Amniotic epithelial cell (primary cell): ENCODE measurements at regions not wholly inside any gene's neighbourhood (a gene's known extent, or its start where the extent isn't known, plus 50 kb on each side); places are given as distances from the start of the nearest gene placed in this dataset.
"Not testable (repeated sequence)": the region's sequence is repeated elsewhere in the genome, so short reads cannot be mapped to it uniquely, and the experiment has no call there.

Experiments used
- DNase-seq: peaks from one replicate; pipeline ENCODE4 v3.0.0-alpha.2; 2010; ENCODE audit warnings: low read depth

DNA sequence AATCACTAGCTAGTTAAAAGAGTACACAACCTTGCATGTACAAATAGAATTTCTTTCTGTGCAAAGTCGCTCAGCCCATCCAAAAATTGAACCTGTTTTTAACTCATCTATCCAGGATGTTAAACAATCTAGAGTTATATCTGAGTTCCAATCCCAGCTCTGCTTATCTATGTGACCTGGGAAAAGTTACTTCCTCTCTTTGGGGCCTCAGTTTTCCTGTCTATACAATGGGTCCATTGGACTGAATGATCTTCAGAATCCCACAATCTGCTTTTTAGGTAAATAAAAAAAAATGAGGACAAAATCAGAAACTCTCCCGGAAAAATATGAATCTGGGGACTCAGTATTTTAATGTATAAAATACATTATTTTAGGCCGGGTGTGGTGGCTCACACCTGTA, 389.5 kb upstream of the PROX1 start:
- DNase-seq = no peak

DNA sequence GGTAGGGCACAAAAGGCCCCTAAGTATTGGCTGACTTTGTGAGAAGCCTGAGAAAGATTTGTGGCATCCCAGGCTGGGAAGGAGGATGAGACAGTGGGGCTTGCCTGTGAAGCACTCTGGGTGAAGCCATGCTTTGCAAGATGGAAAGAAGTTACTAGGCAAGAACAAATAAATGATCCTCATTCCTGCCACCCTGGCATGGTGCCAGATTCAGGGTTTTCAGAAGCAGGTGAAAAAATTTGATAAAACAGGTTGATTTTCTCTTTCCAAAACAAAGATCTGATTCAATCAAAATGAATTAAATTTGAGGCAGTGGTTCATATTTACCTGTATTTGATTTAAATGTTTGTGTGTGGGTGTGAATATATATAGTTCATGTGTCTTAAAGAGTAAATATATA, 386.9 kb upstream of the PROX1 start:
- no peak for DNase-seq

DNA sequence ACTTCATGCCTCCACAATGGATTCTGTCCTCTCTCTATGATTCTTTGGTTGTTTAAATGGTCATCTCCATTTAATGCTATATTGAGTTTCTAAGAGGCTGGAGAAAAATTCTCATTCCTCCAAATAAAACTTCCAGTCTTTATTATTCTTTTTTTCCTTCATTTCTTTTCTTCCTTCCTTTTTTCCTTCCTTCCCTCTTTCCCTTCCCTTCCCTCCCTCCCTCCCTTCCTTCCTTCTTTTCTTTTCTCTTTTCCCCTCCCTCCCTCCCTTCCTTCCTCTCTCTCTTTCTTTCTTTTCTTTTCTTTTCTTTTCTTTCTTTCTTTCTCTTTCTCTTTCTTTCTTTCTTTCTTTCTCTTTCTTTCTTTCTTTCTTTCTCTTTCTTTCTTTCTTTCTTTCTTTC, 386.1 kb upstream of the PROX1 start:
- not testable (repeated sequence) for DNase-seq

DNA sequence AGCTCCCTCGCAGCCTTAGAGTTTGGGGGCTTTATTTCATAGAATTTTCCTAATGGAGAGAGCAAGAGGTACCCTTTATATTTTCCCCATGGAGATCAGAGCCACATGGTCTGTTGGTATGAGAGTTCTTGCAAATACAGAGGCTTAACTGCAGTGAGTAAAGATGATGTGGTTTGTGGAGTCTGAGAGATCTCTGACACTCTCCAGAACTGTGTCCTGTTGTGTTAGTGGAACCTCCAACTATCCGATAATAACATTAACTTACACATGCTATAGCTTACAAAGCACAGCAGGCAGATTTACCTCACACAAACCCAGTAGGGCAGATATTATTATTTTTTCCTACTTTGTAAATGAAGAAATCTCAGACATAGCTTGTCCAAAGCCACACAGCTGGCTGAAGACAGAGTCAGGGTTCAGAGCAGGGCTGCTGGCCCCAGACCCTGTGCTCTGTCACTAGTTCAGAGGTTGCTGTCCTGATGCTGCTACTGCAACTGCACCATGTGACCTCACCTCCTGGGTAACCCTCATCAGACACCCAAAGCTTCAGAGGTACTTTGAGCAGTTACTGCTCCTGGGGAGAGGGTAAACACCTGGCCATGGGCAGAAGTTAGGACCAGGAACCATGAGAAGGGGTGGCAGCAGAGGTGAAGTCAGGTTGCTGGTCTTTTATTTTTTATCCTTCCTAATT, 384.8 kb upstream of the PROX1 start:
- no peak for DNase-seq

DNA sequence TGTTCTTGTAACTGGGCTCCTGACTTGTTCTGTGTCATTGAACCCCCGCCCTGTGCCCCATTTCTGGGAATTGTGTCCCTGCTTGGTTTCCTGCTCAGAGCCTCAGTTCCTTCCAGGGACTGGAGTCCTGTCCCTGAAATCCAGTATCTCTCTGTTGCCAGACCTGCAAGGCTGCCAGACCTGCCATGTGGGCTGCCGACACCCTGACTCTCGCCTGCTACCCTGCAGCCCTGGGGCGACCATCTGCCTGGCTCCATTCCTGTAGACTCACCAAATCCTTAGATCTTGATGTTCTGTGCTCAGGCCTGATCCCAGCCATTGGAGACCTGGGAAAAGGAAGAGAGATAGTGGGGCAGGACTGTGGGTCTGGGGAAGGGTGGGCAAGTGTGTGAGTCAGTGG, 383.3 kb upstream of the PROX1 start:
- no peak for DNase-seq

DNA sequence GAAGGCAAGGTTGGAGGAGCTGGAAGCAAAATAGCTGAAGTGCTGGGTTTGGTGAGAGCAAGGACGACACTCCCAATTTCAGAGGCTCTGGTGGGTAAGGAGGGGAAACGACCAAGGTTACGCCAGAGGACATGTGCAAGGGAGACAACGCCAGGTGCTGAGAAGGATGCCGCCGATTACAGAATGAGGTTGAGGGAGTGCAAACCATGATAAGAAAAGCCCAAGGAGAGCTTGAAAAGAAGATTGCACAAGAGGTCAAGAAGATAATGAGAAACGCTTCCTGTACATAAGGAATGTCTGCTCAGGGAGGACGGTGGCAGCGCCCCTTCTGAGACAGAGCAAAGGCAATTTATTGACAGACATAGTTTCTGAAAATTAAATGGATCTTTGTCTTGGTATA, 382.0 kb upstream of the PROX1 start:
- no peak for DNase-seq

DNA sequence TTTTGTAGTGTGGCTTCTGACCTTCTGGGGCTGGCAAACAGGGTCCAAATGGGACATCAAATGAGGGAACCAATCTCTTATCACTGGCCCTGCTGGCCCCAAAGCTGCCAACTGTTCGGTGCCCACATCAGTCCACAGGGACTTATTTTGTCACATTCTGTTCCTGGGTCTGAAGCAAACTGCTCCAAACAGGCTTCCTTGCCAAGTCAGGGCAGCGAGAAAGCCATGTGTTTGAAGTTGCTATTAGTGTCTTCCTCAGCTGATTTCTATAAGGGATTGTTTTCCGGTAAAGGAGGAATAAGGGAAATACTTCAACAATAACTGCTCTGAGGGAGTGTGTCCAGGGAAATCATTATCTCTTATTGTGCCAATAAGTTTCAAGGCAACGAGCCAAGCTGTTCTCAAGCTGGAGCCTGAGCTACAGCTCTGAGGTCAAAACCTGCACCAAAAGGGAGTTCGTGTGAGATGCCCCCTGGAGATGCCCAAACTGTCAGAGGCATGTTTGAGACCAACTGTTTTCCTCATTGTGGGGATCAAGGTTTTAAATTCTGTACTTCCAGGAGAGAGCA, 381.4 kb upstream of the PROX1 start:
- DNase-seq = no peak

DNA sequence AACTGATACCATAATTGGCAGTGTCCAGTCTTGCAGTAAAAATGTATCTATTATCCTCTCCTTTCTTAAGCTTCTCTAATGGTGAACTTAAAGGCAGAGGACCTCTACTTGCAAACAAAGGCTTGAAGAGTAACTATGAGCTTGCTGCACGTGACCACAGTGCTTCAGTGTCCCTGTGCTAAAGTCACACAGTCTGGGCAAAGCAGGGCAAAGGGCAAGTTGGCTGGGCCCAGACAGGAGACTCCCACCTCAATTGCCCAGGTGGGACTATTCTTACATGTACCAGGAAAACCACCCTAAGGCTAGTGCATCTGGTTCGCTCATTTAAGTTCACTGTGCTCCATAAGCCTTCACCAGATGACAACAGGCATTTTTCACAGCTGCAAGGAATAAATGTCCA, 374.2 kb upstream of the PROX1 start:
- DNase-seq = no peak

DNA sequence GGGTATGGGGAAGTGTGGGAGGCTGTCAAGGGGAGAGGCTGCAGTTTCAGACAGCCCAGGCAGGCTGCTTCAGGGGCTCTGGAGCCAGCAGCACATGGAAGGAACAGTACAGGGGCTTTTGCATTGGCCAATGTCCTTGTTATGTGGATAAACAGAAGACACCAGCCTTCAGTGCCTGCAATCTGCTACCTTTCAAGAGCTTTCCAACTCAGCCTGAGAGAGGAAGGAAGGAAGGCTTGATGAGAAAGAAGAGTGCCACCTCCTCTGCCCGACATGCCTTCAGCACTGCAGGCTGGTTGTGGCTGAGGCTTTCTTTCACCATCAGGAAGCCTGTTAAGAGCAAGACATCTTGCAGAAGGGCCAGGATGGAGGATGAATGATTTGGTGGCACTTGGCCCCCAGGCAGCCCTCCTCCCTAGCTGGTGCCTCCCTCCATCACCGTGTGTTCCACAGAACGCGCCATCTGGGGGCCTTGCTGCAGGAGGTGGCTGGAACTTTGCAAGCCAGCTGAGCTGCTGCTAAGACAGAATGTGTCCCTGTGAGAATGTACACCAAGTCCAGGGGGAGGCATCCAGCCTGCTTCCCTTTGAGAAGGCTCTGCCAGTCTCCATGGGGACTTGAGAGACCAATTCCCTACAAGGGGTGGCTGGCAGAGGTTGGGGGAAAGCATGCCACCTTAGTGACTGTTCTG, 372.4 kb upstream of the PROX1 start:
- DNase-seq = no peak

DNA sequence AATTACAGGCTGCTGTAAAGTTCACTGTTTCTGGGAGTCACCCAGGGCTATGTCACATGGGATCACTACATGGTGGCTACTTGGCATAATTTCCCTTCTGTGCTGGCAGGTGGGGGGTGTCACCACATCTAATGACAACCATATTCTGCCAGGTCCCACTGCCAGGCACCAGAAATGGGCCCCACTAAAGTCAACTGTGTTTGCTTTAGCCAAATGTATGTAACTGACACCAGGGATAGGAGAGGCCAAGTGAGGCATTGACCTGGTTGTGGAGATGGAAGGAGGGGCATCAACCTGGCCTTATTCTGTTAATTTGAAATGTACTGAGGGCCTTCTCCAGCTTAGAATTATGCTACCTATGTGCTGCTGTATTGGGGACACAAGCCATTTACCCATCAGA, 370.6 kb upstream of the PROX1 start:
- DNase-seq = no peak

DNA sequence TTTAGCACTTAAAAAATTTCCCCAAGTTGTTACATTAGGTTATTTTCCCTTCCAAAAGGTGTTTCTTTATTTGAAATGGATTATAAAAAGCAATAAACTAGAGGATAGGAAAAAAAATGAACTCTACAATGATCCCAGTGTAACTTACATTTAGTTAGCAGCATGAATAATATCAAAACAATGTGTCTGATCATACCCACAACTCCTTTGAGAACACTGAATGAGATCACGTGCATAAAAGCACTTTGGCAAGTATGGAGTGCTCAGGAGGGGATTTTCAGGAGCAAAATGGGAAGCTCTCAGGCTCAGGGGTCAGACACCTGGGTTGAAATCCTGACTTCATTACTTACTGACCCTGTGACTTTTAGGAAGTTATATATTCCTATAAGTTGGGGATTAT, 369.7 kb upstream of the PROX1 start:
- DNase-seq = no peak

DNA sequence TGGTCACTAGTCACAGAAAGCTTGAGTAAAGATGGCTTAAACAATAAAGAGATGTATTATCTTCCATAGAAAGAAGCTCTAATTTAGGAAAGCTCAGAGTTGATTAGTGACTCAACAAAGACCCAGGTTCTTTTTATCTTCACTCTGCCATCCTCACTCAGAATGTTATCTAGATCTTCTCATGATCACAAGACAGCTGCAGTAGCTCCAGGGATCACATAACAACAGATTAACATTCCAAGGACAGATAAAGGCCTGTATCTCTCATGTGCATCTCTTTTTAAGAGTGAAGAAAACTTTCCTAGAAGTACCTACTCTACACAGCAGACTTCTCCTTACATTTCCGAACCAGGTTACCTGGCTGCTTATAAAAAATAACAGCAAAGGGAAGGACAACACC, 368.7 kb upstream of the PROX1 start:
- no peak for DNase-seq

DNA sequence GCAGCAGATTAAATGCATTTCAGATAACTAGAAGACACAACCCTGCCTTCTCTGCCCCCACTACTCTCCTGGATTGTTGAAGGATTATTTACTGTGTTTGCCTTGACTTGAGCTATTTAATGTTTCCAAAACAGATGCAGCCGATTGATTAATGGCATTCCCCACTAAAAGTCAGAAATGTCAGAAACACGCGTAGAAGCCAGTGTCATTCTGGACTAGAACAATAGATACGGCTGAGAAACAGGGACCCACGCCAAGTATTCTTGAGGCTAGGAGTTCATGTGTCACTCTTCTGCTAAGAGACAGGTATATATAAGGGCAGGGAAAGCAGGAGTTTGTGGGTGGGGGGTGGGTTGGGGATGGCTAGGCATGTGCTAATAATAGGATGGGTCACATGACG, 366.7 kb upstream of the PROX1 start:
- no peak for DNase-seq

DNA sequence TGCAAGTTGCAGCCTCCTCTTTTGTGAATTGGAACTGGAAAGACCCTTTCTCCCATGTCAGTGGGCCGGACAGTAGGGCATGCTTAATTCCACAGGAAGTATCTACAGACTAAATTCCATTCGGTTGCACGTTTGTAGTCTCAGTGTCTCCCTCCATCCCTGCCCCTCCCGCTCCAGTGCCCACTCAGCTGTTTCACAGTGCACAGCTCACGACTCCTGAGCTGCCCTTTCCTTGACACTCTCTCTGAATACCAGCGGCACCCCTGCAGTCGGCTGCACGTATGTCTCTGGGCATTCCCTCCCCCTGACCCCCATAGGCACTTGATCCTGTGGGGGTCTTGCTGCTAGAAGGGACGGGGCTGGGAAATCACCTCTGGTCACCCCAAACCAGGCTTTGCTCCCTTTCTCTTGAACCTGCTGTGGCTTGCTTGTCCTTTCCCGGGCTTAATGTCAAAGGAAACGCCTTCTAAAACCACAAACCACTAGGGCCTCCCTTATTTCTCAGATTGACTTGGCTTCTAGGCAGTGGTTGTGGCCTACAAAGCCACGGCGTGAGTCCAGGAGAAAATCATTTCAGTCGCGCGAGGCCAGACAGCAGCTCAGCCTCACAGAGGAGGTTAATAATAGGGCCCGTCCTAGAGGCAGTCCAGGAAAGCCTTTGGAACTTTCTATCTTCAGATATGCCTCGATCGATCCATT, 365.3 kb upstream of the PROX1 start:
- no peak for DNase-seq

DNA sequence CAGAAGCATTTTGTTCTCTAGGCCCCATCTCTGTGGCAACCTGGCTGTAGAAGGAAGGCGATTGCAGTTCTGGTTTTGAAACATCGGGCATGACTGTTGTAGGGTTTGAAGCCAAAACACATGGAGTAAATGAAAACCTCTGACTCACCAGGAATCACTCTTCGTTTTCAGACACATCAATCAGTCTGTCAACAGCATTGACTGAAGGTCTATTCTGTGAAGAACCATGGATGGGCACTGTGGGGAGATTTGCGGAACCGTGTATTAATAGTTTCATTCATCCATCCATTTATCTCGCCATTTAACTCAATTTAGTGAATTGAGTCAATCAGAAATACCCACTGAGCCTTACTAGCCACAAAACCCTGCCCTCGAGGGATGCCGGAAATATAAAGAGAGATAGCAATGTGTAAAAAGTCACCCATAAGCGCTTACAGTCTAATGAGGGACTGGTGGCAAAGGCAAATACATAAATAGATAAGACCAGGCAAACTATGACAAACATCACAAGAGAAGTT, 364.6 kb upstream of the PROX1 start:
- no peak for DNase-seq

DNA sequence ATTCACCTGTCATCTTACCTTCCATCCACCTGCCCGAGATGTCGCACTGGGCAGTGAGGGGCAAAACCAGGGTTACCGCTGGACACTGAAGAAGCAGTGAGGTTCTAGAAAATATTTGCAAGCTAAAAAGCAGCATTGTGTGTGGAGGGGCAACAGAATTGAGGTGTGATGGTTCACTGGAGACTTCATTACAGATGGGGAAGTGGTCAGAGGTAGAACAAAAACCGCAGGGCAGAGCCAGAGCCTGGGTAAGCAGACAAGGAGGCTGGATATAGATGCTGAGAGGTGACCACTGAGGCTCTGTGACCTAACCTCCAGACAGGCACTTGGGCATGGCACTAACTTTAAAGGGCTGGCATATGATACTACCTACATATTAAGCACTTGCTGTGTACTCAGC, 363.9 kb upstream of the PROX1 start:
- DNase-seq = no peak

DNA sequence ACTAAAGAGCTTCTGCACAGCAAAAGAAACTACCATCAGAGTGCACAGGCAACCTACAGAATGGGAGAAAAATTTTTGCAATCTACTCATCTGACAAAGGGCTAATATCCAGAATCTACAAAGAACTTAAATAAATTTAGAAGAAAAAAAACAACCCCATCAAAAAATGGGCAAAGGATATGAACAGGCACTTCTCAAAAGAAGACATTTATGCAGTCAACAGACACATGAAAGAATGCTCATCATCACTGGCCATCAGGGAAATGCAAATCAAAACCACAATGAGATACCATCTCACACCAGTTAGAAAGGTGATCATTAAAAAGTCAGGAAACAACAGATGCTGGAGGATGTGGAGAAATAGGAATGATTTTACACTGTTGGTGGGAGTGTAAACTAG, 351.0 kb upstream of the PROX1 start:
- DNase-seq = not testable (repeated sequence)

DNA sequence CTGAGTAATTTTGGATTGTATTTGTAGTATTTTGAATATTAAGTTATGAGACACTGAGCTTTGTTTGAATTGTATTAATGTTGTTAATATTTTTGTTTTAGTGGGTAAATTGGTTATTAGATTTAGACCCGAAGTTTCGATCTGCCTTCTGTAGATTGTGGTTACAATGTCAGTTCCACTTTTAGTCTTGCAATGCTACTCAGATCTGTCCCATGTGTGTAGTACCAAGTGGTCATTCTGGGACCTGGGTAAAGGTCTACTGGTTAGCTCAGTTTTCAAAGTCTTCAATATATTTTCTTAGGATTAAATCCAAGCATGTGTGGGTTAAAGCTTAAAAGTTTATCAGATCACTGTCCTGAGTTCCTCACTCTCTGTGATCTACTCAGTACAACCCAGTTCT, 346.5 kb upstream of the PROX1 start:
- DNase-seq = no peak

DNA sequence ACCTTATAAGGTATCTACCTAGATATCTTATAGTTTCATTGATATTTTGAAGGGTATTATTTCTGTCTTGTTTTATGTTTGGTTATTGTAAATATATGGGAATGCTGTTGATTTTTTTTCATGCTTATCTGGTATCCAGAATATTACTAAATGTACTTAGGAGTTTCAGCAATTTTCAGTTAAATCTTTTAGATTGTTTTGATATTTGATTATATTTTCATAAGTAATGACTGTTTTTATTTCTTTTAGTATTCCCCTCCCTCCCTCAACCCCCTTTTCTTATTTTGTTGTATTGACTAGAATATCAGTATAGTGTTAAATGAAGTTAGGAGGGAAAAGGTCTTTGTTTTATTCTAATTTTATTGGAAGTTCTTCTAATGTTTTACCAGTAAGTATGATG, 344.4 kb upstream of the PROX1 start:
- no peak for DNase-seq

DNA sequence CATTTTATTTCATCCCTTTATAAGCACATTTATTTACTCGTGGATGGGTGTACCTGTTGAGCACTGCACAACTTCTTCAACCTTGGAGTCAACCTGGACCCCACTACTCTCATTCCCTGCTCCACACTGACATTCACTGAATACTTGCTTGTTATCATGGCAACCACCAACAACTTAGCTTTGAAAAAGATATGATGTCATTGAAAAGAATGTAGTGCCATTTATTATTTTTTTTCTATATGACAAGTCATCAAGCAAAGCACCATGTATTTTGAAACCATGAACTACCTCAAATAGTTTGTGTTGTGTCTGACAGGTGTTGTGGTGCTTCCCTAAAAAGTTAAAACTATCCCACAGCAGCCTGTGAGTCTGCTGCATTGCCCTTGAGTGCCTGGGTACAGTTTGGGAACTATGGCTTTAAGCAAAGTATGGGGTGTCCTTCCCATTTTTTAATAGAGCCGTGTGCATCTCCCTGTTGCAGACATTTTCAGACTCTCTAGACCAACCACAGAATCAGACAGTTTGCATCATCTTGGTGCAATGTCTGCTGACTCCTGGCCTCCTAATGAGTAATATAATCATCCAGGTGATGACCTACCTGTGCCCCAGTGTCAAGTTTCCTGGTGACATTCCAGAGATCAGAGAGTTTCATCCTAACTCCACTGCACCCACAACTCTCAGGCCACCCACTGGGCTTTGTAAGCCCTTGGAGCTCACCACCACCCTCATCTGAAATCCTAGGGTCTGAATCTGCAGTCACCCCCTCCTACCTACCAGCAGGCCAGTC, 339.7 kb upstream of the PROX1 start:
- DNase-seq = no peak

DNA sequence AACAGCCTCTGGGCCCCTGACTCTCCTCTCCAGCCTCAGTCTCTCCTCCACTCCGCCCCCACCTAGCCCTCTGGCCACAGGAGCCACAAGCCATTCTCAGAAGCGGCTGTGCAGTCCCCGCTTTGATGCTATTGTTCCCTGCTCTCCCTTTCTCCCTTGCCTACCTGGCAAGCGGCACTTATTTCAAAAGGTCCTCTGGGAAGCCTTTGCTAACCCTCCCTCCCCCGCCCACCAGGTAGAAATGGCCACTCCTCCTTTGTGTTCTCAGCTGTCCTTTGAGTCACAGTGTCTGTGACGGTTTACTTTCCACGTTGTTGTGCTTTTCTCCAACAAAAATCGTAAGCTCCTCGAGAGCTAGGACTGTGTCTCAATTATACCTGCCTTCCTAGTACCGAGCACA, 338.4 kb upstream of the PROX1 start:
- no peak for DNase-seq

DNA sequence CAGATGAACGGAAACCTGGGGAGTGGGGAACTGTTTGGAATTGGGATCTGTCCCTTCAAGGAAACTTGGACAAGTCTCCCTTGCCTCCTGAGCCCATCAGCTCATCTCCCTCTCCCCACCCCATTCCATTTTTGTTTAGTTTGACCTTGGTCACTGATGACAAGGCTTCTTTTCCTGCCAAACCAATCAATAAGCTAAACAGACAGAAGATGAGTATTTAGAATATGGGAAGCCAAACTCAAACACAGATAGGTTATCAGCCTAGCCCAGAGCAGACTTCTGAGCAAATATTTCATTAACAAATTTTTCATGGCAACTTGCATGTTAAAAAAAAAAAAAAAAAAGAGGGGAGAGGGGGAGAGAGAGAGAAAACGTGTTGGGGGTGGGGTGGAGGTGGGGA, 337.2 kb upstream of the PROX1 start:
- DNase-seq = no peak
